Fibroblast of villous mesenchyme (primary cell): ENCODE measurements at regions not wholly inside any gene's neighbourhood (a gene's known extent, or its start where the extent isn't known, plus 50 kb on each side); places are given as distances from the start of the nearest gene placed in this dataset.

Source experiments
- DNase-seq: peaks from one replicate; pipeline ENCODE4 v3.0.0-alpha.2; 2010; ENCODE audit warnings: low read depth
- H3K4me3 ChIP-seq: 2 replicates; pipeline ENCODE4 v1.5.1; 2011; ENCODE audit warnings: low read depth, mild to moderate bottlenecking, low read length
- TF ChIP-seq, protein P1 (sequence below): IDR thresholded peaks from 2 replicates; pipeline ENCODE4 v1.5.1; 2012; ENCODE audit warnings: low read depth, mild to moderate bottlenecking, low read length; ENCODE audit not compliant: insufficient read depth

DNA sequence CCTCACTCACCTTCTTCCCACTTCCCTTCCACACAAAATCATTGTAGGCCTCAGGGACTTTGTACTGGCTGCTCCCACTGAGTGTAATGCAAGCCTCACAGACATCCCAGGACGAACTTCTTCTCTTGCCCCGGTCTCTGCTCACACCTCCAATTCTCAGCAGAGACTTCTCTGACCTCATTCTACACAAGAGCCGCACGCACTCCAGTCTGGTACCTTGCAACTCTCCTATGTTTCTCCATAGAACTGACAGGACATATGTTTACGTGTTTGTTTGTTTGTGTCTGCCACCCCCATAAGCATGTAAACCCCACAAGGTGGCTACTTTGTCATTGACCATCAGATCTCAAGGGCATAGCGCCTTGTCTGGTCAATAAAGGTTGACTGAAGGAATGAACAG, 350.8 kb downstream of the AJAP1 start:
- no peak overlapping the region for H3K4me3 ChIP-seq
- DNase-seq: no peak
- TF ChIP-seq, protein P1, sequence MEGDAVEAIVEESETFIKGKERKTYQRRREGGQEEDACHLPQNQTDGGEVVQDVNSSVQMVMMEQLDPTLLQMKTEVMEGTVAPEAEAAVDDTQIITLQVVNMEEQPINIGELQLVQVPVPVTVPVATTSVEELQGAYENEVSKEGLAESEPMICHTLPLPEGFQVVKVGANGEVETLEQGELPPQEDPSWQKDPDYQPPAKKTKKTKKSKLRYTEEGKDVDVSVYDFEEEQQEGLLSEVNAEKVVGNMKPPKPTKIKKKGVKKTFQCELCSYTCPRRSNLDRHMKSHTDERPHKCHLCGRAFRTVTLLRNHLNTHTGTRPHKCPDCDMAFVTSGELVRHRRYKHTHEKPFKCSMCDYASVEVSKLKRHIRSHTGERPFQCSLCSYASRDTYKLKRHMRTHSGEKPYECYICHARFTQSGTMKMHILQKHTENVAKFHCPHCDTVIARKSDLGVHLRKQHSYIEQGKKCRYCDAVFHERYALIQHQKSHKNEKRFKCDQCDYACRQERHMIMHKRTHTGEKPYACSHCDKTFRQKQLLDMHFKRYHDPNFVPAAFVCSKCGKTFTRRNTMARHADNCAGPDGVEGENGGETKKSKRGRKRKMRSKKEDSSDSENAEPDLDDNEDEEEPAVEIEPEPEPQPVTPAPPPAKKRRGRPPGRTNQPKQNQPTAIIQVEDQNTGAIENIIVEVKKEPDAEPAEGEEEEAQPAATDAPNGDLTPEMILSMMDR: no peak

DNA sequence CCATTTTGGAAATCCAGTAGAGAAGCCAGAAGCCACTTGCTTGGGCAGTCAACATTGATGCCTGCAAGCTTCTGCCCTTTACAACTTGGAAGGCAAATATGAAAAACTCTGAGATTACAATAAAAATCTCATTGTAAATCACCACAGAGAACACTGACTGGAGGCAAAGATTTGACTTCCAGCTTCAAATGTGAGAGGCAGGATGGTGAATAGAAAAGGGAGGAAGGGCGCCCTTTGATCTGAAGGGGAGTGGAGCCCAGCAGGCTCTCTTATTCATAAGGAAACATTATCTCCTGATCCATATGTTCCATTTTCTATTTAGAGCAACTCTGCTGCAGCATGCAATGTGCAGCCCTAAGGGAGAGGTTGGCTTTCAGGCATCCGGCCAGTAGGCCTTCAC, 348.3 kb downstream of the AJAP1 start:
- no peak for DNase-seq
- no peak overlapping the region for H3K4me3 ChIP-seq
- TF ChIP-seq, protein P1: no peak

DNA sequence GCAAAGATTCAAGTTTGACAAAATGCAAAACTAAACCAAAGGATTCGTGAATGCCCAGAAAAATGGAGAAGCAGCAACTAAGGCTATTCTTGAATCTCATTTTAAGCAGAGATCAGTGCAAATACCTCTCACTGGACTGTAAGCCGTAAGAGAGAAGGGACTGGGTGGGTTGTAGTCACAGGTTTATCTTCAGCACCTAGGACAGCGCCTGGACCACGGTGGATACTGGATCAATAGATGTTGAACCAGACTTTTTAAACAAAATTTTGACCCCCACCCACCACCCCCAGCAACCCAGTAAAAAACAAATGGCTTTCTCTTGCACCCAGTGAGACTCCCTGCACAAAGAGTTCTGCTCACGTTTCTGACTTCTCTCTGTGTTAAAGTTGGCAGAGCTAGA, 347.1 kb downstream of the AJAP1 start:
- TF ChIP-seq, protein P1: no peak
- no peak overlapping the region for H3K4me3 ChIP-seq
- DNase-seq: no peak

DNA sequence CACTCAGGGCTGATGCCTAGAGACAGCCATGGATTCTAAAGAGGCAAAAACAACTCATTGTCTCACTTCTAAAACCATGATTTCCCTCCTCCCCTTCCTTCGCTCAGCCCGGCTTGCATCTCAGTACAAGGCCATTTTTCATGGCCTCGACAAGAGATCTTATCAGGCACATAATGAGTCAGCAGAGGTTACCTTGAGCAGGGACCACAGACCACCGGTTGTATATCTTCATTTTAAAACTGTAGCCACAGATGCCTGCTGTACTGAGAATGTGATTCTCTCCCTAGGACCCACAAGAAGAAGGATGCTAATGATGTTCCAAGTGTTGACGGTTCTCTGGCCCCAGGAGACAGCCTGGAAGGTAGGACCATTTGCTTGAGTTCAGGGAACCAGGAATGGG, 331.9 kb downstream of the AJAP1 start:
- DNase-seq: no peak
- TF ChIP-seq, protein P1: no peak
- no peak overlapping the region for H3K4me3 ChIP-seq

DNA sequence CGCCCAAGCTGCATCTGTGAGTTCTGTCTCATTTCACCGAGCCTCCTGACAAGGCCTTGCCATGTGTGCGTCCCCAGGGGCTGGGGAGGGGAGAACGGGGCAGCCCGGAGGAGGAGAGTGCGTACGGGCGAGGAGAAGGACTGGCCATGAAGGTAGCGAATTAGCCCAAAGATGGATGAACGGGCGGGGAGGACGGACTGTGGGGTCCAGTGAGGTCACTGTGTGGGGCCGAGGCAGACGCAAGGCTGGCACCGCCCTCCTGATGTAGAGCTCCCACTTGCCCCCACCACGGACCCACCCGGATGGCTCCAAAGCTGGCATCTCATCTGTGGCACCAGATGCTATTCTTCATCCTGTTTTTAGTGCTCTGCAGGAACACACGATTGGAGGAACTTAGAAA, 330.4 kb downstream of the AJAP1 start:
- no peak for DNase-seq
- TF ChIP-seq, protein P1: no peak
- no peak overlapping the region for H3K4me3 ChIP-seq

DNA sequence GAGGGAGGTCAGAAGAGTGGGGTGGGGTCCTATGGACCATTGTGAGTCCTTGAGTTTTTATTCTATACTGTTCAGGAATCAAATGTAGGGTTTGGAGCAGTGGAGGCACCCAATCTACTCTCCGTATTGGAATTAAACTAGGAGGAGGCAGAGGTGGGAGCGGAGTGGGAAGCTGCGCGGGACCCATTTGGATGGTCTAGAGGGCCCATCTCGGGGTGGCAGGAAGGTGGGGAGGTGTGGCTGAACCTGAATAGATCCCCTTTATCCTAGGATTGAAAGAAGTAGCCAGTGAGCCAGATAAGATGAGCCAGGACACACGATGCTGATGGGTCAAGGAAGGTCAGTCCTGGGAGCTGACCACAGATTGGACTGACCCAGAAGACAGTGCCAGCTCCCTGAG, 325.8 kb downstream of the AJAP1 start:
- no peak for DNase-seq
- TF ChIP-seq, protein P1: no peak
- H3K4me3 ChIP-seq: no peak overlapping the region

DNA sequence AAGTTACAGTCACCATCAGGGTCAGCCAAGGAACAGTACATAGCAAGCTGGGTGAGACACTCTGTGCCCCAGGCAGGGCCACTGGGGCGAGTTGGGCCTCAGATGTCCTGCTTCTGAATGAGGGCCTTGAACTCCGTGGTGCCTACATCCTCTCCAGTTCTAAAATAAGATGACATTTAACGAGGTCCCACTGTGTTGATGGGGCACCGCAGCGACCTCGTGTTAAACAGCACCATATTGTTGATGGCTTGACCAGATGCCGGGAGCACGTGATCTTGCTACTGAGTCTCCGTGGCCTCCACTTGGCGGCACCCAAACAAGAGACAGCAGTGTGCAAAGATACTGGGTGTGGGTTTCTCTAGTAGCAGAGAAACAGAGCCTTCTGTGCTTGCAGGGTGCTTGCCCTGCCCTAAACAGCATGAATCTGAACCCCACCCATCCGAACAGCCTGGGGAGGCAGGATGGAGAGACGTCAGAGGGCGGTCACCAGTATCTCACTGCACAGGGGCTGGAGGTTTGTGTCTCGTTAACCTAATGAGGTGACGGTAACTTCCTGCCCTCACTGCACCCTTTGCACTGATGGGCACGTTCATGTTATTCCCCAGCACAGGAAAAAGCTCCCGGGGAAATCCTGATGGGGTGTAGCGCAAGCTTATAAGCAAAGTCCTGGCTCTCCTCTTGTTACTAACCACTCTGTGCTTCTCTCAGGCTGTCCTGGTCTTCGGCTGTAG, 324.4 kb downstream of the AJAP1 start:
- TF ChIP-seq, protein P1: no peak
- DNase-seq: no peak
- no peak overlapping the region for H3K4me3 ChIP-seq
